Activated CD4-positive, alpha-beta memory T cell treated with anti-CD3 and anti-CD28 coated beads for 36 hours (primary cell): ENCODE measurements at regions not wholly inside any gene's neighbourhood (a gene's known extent, or its start where the extent isn't known, plus 50 kb on each side); places are given as distances from the start of the nearest gene placed in this dataset.

Experiments used
- CTCF ChIA-PET: fragments of 350-600 bp; sonication (Branson Sonifier 250); formaldehyde crosslinking; loops from one replicate; lab custom pipeline; 2021; ENCODE audit warnings: antibody characterized with exemption, inconsistent platforms; lab: Charles Lee
- POLR2A ChIA-PET: fragments of 350-600 bp; sonication (Branson Sonifier 250); formaldehyde crosslinking; loops from one replicate; lab custom pipeline; 2021; ENCODE audit warnings: antibody characterized with exemption; lab: Charles Lee
- DNase-seq: peaks from one replicate; pipeline ENCODE4 v3.0.0-alpha.2; 2020
- H3K27ac Mint-ChIP-seq: one replicate; pipeline ENCODE4 v1.8.0; 2021; ENCODE audit warnings: mixed read lengths
- H3K27me3 Mint-ChIP-seq: one replicate; pipeline ENCODE4 v1.8.0; 2021; ENCODE audit warnings: mixed read lengths
- H3K36me3 Mint-ChIP-seq: one replicate; pipeline ENCODE4 v1.8.0; 2021; ENCODE audit warnings: mixed read lengths
- H3K4me1 Mint-ChIP-seq: one replicate; pipeline ENCODE4 v1.8.0; 2021; ENCODE audit warnings: low read depth, mixed read lengths
- H3K4me3 Mint-ChIP-seq: one replicate; pipeline ENCODE4 v1.8.0; 2021; ENCODE audit warnings: mild to moderate bottlenecking, mixed read lengths
- H3K9me3 Mint-ChIP-seq: one replicate; pipeline ENCODE4 v1.8.0; 2021; ENCODE audit warnings: mixed read lengths
- intact Hi-C: fragments of 100-400 bp; cut with micrococcal nuclease; formaldehyde crosslinking; loops from one replicate; pipeline ENCODE4 v1.15.1; 2023

- intact Hi-C loops = no loop called here
- H3K36me3 Mint-ChIP-seq = no peaks in the 10 kb centered on the region
- no peaks in the 10 kb centered on the region for H3K9me3 Mint-ChIP-seq
- no peaks in the 10 kb centered on the region for H3K4me1 Mint-ChIP-seq
- ChIA-PET CTCF (interaction anchor here (0.6 kb wide), 1 partner anchor 944 kb away, joined by 3 read pairs; no protein-coding TSS in a partner anchor), POLR2A (no interaction called here)
- no peak for DNase-seq
- no peak overlapping the region for H3K4me3 Mint-ChIP-seq
- H3K27me3 Mint-ChIP-seq = peaks cover 9% of the 10 kb centered on the region
- no peak overlapping the region for H3K27ac Mint-ChIP-seq
Observed at GRCh38 chr5:180438785-180439780, 55.1 kb upstream of the CNOT6 start.

- Mint-ChIP-seq H3K9me3 (peaks cover 9% of the 10 kb centered on the region), H3K36me3 (no peaks in the 10 kb centered on the region), H3K27me3 (peaks cover 9% of the 10 kb centered on the region), H3K4me1 (no peaks in the 10 kb centered on the region), H3K27ac (no peak overlapping the region), H3K4me3 (no peak overlapping the region)
- CTCF ChIA-PET = no interaction called here
- POLR2A ChIA-PET = no interaction called here
- no peak for DNase-seq
- intact Hi-C loops = no loop called here
Observed at GRCh38 chr5:180439911-180440769, 54.0 kb upstream of the CNOT6 start.

- Mint-ChIP-seq H3K4me3 (no peak overlapping the region), H3K27me3 (peaks cover 9% of the 10 kb centered on the region), H3K27ac (no peak overlapping the region), H3K9me3 (peaks cover 13% of the 10 kb centered on the region), H3K4me1 (no peaks in the 10 kb centered on the region), H3K36me3 (no peaks in the 10 kb centered on the region)
- CTCF ChIA-PET = no interaction called here
- no peak for DNase-seq
- POLR2A ChIA-PET = no interaction called here
- intact Hi-C loops = no loop called here
Observed at GRCh38 chr5:180441564-180442051, 52.6 kb upstream of the CNOT6 start.
